GM19025 (cell line): ENCODE measurements at regions not wholly inside any gene's neighbourhood (a gene's known extent, or its start where the extent isn't known, plus 50 kb on each side); places are given as distances from the start of the nearest gene placed in this dataset.

Experiments used
- ATAC-seq: cut with Tn5 transposase; IDR thresholded peaks from one replicate; pipeline ENCODE4 v1.9.1; 2021; ENCODE audit warnings: mild to moderate bottlenecking, low read depth, moderate library complexity; ENCODE audit not compliant: unreplicated experiment

- ATAC-seq: no peak
These were observed 228.6 kb downstream of the EFNB2 start for GRCh38 chr13:106306748-106307277.

- no peak for ATAC-seq
These were observed 232.6 kb downstream of the EFNB2 start for GRCh38 chr13:106302843-106303242.

- ATAC-seq: no peak
These were observed 233.5 kb downstream of the EFNB2 start for GRCh38 chr13:106302011-106302410.

- ATAC-seq: no peak
These were observed 235.8 kb downstream of the EFNB2 start for GRCh38 chr13:106299621-106300020.

GRCh38 chr13:106297283-106297682 is 238.2 kb downstream of the EFNB2 start:
- ATAC-seq: no peak

GRCh38 chr13:106296723-106297122 is 238.7 kb downstream of the EFNB2 start:
- ATAC-seq: no peak

GRCh38 chr13:106295971-106296370 is 239.5 kb downstream of the EFNB2 start:
- ATAC-seq: no peak

GRCh38 chr13:106291006-106291405 is 244.5 kb downstream of the EFNB2 start:
- no peak for ATAC-seq

- no peak for ATAC-seq
These were observed 248.1 kb downstream of the EFNB2 start for GRCh38 chr13:106287351-106287750.

GRCh38 chr13:106286811-106287210 is 248.7 kb downstream of the EFNB2 start:
- ATAC-seq: no peak

- no peak for ATAC-seq
These were observed 251.1 kb downstream of the EFNB2 start for GRCh38 chr13:106284358-106284757.

- no peak for ATAC-seq
These were observed 254.0 kb downstream of the EFNB2 start for GRCh38 chr13:106281426-106281825.

- ATAC-seq: no peak
These were observed 257.8 kb downstream of the EFNB2 start for GRCh38 chr13:106277484-106278154.

GRCh38 chr13:106276876-106277275 is 258.6 kb downstream of the EFNB2 start:
- ATAC-seq: no peak

GRCh38 chr13:106275446-106276032 is 259.9 kb downstream of the EFNB2 start:
- no peak for ATAC-seq

- ATAC-seq: no peak
These were observed 260.8 kb downstream of the EFNB2 start for GRCh38 chr13:106274551-106275203.

- ATAC-seq: no peak
These were observed 271.7 kb downstream of the EFNB2 start for GRCh38 chr13:106263801-106264200.

- ATAC-seq: no peak
These were observed 272.6 kb downstream of the EFNB2 start for GRCh38 chr13:106262886-106263285.

- no peak for ATAC-seq
These were observed 274.0 kb downstream of the EFNB2 start for GRCh38 chr13:106261450-106261849.

GRCh38 chr13:106260352-106260751 is 275.1 kb downstream of the EFNB2 start:
- ATAC-seq: no peak

GRCh38 chr13:106259928-106260327 is 275.5 kb downstream of the EFNB2 start:
- ATAC-seq: no peak
